ENCODE measurements at regions not wholly inside any gene's neighbourhood (a gene's known extent, or its start where the extent isn't known, plus 50 kb on each side); places are given as distances from the start of the nearest gene placed in this dataset.
"Not testable (repeated sequence)": the region's sequence is repeated elsewhere in the genome, so short reads cannot be mapped to it uniquely, and the experiment has no call there.

- DNase-seq: no peak
These were observed 72.4 kb upstream of the TSC22D1 start for GRCh38 chr13:44648392-44649103.

- not testable (repeated sequence) for DNase-seq
These were observed 71.4 kb upstream of the TSC22D1 start for GRCh38 chr13:44647560-44647959.

GRCh38 chr13:44646044-44646443, 69.9 kb upstream of the TSC22D1 start:
- DNase-seq: no peak

GRCh38 chr13:44643256-44643655, 67.1 kb upstream of the TSC22D1 start:
- DNase-seq: no peak

- DNase-seq: no peak
These were observed 61.5 kb upstream of the TSC22D1 start for GRCh38 chr13:44637581-44637980.

GRCh38 chr13:44629465-44630183, 53.5 kb upstream of the TSC22D1 start:
- no peak for DNase-seq

- DNase-seq: not testable (repeated sequence)
These were observed 52.7 kb upstream of the TSC22D1 start for GRCh38 chr13:44628826-44629225.

GRCh38 chr13:44627441-44627840, 51.3 kb upstream of the TSC22D1 start:
- no peak for DNase-seq

- DNase-seq: no peak
These were observed 50.0 kb upstream of the TSC22D1 start for GRCh38 chr13:44626176-44626575.
